Tibial artery (tissue), 4 donors: ENCODE measurements at regions not wholly inside any gene's neighbourhood (a gene's known extent, or its start where the extent isn't known, plus 50 kb on each side); places are given as distances from the start of the nearest gene placed in this dataset.
A peak's percentile ranks its signal among the peaks of the same experiment; 100 is the strongest.

ENCODE experiments used
- DNase-seq, 2 donors: peaks; one replicate each; pipeline ENCODE4 v3.0.0-alpha.2; 2019
- H3K27ac ChIP-seq, 2 donors: fragments of 200-600 bp; sonication (generic) in 1 of 2; 1 replicate in 1 of 2; 2 replicates in 1 of 2; pipeline ENCODE4 v1.5.1; 2018 to 2019; ENCODE audit warnings: mild to moderate bottlenecking in 1 of 2
- H3K27me3 ChIP-seq, 2 donors: fragments of 200-600 bp; sonication (generic) in 1 of 2; one replicate each; pipeline versions ENCODE4 v1.5.1 to v1.6.0; 2016 to 2019
- H3K36me3 ChIP-seq, 3 donors: fragments of 200-600 bp; sonication (generic) in 2 of 3; one replicate each; pipeline ENCODE4 v1.5.1; 2016 to 2019; ENCODE audit warnings: mild to moderate bottlenecking in 2 of 3
- H3K4me1 ChIP-seq, 4 donors: fragments of 200-600 bp; sonication (generic) in 2 of 4; 1 replicate in 3 of 4; 2 replicates in 1 of 4; pipeline ENCODE4 v1.5.1; 2016 to 2019
- H3K4me3 ChIP-seq, 2 donors: fragments of 200-600 bp; sonication (generic) in 1 of 2; 1 replicate in 1 of 2; 2 replicates in 1 of 2; pipeline ENCODE4 v1.5.1; 2018 to 2019; ENCODE audit warnings: mild to moderate bottlenecking in 2 of 2
- H3K9me3 ChIP-seq, 3 donors: fragments of 200-600 bp; sonication (generic) in 1 of 3; one replicate each; pipeline ENCODE4 v1.5.1; 2016 to 2019
- intact Hi-C: fragments of 100-400 bp; cut with DNase I; formaldehyde crosslinking; loops from one replicate; pipeline ENCODE4 v1.15.0; 2023; ENCODE audit warnings: low total_unique reads
- TF ChIP-seq, protein P1 (sequence below), 2 experiments: fragments of 200-600 bp in 1 of 2; fragments of 450-650 bp in 1 of 2; IDR thresholded peaks; one replicate each; pipeline ENCODE4 v1.5.1; 2017 to 2019; ENCODE audit warnings: antibody characterized with exemption in 2 of 2, mild to moderate bottlenecking in 1 of 2, moderate library complexity in 1 of 2

DNA sequence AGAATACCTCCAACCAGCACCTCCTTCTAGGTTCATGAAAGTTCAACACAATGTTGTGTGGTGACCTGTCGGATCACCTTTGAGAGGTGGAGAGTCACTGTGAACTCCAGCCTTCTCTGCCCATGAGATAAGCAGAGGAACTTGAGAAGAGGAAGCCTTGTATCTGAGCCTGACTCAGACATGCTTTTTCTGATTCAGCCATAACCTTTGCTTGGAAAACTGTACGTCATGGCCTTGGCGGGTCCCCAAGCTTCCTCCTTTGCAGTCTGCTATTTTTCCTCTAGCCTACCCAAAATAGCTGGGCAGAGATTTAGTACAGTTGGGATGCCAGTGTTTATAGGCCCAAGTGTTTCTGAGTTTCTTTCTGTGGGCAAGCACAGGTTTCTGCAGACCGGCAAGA lies 274.7 kb downstream of the CETN3 start:
- intact Hi-C loops = no loop called here
- DNase-seq = peak; percentile 81 to 94
- no peaks in the 10 kb centered on the region for H3K9me3 ChIP-seq
- H3K4me3 ChIP-seq = no peak overlapping the region
- no peaks in the 10 kb centered on the region for H3K27me3 ChIP-seq
- H3K27ac ChIP-seq = peak overlapping the region; percentile 72 to 74
- TF ChIP-seq, protein P1, sequence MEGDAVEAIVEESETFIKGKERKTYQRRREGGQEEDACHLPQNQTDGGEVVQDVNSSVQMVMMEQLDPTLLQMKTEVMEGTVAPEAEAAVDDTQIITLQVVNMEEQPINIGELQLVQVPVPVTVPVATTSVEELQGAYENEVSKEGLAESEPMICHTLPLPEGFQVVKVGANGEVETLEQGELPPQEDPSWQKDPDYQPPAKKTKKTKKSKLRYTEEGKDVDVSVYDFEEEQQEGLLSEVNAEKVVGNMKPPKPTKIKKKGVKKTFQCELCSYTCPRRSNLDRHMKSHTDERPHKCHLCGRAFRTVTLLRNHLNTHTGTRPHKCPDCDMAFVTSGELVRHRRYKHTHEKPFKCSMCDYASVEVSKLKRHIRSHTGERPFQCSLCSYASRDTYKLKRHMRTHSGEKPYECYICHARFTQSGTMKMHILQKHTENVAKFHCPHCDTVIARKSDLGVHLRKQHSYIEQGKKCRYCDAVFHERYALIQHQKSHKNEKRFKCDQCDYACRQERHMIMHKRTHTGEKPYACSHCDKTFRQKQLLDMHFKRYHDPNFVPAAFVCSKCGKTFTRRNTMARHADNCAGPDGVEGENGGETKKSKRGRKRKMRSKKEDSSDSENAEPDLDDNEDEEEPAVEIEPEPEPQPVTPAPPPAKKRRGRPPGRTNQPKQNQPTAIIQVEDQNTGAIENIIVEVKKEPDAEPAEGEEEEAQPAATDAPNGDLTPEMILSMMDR (IDR thresholded peaks at IDR 0.05) = no peak
- peaks cover 0 to 53% (median 35%) of the 10 kb centered on the region in 4 donors for H3K4me1 ChIP-seq
- H3K36me3 ChIP-seq = no peaks in the 10 kb centered on the region

DNA sequence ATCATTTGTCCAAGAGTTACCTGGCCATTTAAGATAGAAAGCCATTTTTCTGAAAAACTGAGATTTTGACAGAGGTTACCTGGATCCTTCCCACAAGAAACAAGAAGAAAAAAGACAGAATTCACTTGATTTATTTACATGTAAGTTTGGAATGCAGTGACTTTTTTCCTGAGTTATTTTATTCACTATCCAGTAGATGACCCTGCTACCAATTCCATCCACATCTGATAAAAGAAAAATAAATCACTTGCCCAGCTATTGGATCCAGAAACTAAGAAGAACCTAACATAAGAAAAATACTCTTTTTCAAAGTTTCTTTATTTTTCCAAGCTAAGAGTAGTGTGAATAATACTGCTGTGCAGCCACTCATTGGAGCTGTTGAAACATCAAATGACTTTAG lies 275.2 kb downstream of the CETN3 start:
- Histone ChIP-seq H3K9me3 (no peaks in the 10 kb centered on the region), H3K27ac (peak overlapping the region; percentile 72 to 74), H3K27me3 (no peaks in the 10 kb centered on the region), H3K36me3 (no peaks in the 10 kb centered on the region), H3K4me3 (no peak overlapping the region), H3K4me1 (peaks cover 0 to 53% (median 35%) of the 10 kb centered on the region in 4 donors)
- TF ChIP-seq, protein P1 (IDR thresholded peaks at IDR 0.05) = no peak
- no peak for DNase-seq
- intact Hi-C loops = no loop called here

DNA sequence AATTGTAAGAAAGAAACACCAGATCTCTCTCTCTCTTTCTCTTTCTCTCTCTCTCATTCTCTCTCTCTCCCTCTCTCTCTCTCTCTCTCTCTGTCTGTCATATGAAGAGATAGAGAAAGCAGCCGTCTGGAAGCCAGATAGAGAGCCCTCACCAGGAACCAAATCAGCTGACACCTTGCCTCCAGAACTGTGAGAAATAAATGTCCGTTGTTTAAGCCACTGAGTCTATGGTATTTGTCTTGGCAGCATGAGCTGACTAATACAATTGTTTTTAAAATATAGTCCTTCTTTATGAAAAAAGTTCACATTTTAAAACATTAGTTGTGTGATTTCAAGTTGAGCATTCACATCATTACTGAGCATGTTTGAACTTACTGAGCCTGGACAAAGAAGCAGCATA lies 275.6 kb downstream of the CETN3 start:
- Histone ChIP-seq H3K4me3 (no peak overlapping the region), H3K27ac (peak overlapping the region; percentile 72 to 74), H3K4me1 (peaks cover 0 to 53% (median 35%) of the 10 kb centered on the region in 4 donors), H3K9me3 (no peaks in the 10 kb centered on the region), H3K27me3 (no peaks in the 10 kb centered on the region), H3K36me3 (no peaks in the 10 kb centered on the region)
- TF ChIP-seq, protein P1 (IDR thresholded peaks at IDR 0.05) = no peak
- no peak for DNase-seq
- intact Hi-C loops = no loop called here

DNA sequence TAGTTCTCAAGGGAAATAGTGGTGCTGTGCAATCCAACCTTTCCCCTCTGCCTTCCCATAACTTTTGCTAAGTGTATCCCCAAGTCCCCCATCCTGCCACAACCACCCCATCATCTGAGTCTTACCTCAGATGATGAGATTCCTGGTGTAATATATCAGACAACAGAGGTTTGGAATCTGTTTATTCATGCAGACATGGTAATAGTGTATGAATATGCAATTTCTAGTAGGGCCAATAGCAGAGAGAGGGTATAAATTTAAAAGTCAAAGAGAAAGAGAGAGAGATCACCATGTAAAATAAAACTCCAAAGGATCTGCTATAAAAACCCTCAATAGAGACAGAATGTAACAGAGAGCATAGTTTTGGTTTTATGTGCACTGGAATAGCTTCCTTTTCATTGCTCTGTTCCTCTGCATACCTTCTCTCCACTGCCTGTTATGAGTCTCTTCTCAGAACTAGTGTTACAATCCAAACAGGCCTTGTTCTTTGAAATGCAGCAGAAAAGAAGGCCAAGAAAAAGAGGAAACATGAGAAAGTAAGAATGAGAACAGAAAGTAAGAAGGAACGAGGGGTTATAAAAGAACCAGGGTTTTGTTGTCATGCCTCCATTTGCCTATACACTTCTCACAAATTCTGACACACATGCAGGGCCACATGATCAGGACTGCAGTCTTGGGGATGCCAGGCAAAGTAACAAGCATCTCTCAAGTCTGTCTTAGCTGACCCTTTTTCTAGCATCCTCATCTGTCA lies 278.0 kb downstream of the CETN3 start:
- H3K4me3 ChIP-seq = no peak overlapping the region
- H3K4me1 ChIP-seq = peaks cover 0 to 46% (median 32%) of the 10 kb centered on the region in 4 donors
- H3K36me3 ChIP-seq = no peaks in the 10 kb centered on the region
- no peak for DNase-seq
- H3K27me3 ChIP-seq = no peaks in the 10 kb centered on the region
- TF ChIP-seq, protein P1 (IDR thresholded peaks at IDR 0.05) = no peak
- peak overlapping the region; percentile 63 to 72 for H3K27ac ChIP-seq
- no peaks in the 10 kb centered on the region for H3K9me3 ChIP-seq
- intact Hi-C loops = no loop called here

GRCh38 chr5:90128551-90128950 lies 281.0 kb downstream of the CETN3 start:
- Histone ChIP-seq H3K4me3 (no peak overlapping the region), H3K27ac (no peak overlapping the region), H3K4me1 (peaks cover 0 to 16% (median 9%) of the 10 kb centered on the region in 4 donors), H3K27me3 (no peaks in the 10 kb centered on the region), H3K36me3 (no peaks in the 10 kb centered on the region), H3K9me3 (no peaks in the 10 kb centered on the region)
- TF ChIP-seq, protein P1 (IDR thresholded peaks at IDR 0.05) = no peak
- intact Hi-C loops = no loop called here
- no peak for DNase-seq
